GM12873 (cell line): ENCODE measurements at regions not wholly inside any gene's neighbourhood (a gene's known extent, or its start where the extent isn't known, plus 50 kb on each side); places are given as distances from the start of the nearest gene placed in this dataset.

Experiments
- TF ChIP-seq, protein P1 (sequence below): IDR thresholded peaks from 2 replicates; pipeline ENCODE4 v1.5.1; 2012; ENCODE audit warnings: low read depth, mild to moderate bottlenecking, moderate library complexity, low read length, control low read depth; ENCODE audit not compliant: insufficient read depth; ENCODE audit errors: missing control alignments

DNA sequence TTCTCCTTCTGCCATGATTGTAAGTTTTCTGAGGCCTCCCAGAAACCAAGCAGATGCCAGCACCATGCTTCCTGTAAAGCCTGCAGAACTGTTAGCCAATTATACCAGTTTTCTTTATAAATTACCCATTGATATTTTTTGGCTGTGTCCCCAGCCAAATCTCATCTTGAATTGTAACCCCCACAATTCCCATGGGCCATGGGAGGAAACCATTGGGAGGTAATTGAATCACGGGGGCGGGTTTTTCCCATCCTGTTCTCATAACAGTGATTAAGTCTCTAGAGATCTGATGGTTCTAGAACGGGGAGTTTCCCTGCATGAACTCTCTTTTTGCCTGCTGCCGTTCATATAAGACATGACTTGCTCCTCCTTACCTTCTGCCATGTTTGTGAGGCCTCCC, 788.5 kb downstream of the C6orf118 start:
- TF ChIP-seq, protein P1, sequence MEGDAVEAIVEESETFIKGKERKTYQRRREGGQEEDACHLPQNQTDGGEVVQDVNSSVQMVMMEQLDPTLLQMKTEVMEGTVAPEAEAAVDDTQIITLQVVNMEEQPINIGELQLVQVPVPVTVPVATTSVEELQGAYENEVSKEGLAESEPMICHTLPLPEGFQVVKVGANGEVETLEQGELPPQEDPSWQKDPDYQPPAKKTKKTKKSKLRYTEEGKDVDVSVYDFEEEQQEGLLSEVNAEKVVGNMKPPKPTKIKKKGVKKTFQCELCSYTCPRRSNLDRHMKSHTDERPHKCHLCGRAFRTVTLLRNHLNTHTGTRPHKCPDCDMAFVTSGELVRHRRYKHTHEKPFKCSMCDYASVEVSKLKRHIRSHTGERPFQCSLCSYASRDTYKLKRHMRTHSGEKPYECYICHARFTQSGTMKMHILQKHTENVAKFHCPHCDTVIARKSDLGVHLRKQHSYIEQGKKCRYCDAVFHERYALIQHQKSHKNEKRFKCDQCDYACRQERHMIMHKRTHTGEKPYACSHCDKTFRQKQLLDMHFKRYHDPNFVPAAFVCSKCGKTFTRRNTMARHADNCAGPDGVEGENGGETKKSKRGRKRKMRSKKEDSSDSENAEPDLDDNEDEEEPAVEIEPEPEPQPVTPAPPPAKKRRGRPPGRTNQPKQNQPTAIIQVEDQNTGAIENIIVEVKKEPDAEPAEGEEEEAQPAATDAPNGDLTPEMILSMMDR, result no peak

DNA sequence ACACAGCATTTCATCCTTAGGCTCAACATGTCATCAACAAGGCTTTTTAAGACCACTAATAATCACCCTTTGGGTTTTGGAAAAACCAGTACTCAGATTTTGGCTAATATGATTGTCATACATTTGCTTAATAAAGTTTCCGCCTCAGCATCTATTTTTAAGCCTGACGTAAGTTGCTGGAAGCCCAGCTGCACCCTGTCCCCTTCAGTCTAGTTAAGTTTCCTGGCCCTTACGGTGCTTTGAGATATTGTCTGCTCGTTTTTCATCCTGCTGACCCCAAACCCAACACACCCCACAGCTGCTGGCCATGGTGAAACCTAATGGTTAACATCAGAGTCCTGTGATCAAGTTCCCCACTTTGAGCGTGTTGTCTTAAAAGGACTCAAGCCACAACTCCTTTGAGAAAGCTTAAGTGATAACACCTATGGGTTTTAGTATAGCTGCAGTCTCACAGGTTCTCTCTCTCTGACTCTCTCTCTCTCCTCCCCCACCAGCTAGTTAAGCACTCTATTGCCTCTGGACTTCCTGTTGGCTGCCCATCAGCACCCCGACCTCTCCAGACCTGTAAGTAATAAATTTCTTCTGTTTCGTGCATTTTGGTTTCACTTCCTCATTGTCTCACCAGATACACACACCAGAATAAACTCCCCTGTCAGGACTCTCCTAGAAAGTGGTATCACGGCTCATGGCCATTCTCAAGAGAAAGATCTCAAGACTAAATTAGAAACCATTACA, 802.0 kb downstream of the C6orf118 start:
- TF ChIP-seq, protein P1, result no peak

DNA sequence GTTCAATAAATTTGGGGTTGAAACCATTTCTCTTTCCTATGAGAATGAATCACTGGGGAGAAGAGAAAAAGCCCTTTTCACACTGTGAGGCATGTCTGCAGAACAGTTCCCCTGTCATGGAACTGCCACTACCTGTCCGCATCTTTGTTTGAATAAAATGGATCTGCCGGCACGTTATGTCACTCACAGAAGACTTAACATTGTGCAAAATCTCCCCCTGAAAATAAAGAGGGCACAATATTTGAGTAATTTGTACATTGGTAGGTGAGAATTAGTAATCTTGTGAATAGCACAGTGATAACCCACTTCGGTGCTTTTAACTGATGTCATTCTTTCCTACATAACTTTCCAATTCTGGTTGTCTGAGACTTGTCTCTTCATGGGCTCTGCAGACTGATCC, 804.0 kb downstream of the C6orf118 start:
- TF ChIP-seq, protein P1, result no peak

DNA sequence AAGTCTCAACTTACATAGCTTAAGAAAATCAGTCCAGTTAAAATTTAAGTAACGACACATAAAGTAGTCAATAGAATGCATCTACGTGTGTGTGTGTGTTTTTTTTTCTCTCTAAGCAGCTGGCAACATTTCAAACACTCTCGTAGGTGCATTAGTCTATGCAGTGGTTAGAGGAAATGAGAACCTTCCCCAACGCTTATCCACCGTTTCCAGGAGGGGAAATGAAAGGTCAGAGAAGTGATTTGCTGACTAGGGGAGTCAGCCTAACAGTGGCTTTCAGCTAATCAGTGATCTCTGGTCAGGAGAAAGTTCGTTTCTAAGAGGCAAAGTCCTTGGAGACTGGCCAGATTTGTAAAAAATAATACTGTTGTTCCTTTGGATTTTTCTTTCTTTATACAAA, 806.6 kb downstream of the C6orf118 start:
- TF ChIP-seq, protein P1, result no peak

DNA sequence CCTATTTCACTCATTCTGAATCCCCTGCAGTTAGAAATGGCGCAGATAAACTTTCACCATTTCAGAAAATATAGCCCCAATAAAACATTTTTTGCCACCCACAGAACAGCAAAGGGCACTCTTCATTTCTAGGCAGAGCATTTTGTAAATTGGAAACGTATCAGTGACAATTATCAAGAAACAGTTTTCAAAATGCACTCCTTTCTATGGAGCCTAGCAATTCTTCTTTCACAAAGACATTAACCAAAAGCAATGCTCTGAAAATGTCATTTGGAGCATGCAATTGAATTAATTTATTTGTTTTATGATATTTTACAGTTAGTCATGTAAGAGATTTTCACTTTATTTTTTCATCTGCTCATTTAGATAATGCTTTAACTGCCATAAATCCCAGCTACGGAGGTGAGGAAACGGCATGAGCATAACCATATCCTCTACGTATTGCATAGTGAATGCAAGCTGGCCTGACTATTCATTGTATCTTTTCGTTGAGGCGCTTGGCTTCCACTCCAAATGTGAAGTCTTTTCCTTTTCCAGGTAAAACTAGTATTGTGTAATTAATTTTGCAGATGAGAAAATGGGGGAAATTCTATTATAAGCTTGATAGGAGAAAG, 813.4 kb downstream of the C6orf118 start:
- TF ChIP-seq, protein P1, result no peak

DNA sequence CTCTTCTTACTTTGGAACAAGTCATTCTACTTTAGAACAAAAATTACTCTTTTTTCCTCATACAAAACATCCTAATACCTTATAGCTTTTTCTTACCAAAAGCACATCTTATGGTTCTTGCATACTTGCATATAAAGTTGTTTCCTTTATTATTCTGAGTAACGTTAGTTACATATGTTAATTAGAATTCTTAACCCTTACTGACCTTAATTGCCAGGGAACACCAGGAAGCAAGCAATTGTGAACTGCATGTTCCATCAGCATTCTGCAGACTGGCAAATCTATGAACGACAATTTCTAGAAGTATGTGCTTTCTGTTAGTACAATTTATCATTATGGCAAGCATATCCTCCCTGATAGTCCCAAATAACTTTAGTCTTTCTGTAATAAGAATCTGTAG, 831.0 kb downstream of the C6orf118 start:
- TF ChIP-seq, protein P1, result no peak

DNA sequence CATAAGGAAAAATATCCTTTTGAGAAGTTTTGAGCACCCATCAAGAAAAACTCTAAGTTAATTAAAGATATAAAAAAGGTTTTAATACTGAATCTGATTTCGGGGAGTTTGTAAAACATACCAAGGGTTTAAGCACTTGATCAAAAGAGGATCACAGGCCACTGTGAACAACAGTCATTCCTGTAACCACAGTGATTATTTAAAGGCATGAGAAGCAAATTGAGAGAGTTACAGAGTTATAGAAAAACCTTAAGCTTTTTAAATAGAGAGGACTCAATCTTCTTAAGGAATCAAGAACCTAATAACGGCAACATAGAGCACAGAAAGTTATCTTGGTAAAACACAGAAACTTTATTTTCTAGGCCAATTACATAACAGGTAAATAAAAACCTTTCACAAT, 831.6 kb downstream of the C6orf118 start:
- TF ChIP-seq, protein P1, result no peak
